WTC11 (cell line): ENCODE measurements at regions not wholly inside any gene's neighbourhood (a gene's known extent, or its start where the extent isn't known, plus 50 kb on each side); places are given as distances from the start of the nearest gene placed in this dataset.

Source experiments
- ATF1 ChIP-seq: sonication (generic); formaldehyde crosslinking; IDR thresholded peaks from 2 replicates; pipeline ENCODE4 v1.8.1; 2023; ENCODE audit warnings: mild to moderate bottlenecking, moderate library complexity, missing genetic modification reagents
- CREM ChIP-seq: sonication (generic); formaldehyde crosslinking; IDR thresholded peaks from 2 replicates; pipeline ENCODE4 v1.8.1; 2022; ENCODE audit warnings: mild to moderate bottlenecking, missing genetic modification reagents, moderate library complexity
- CTCF ChIP-seq: fragments of 200-600 bp; IDR thresholded peaks from 2 replicates; pipeline ENCODE4 v1.8.0; 2022; ENCODE audit warnings: antibody characterized with exemption
- ELF4 ChIP-seq: sonication (generic); formaldehyde crosslinking; IDR thresholded peaks from 2 replicates; pipeline ENCODE4 v1.8.1; 2022; ENCODE audit warnings: low read depth, mild to moderate bottlenecking, moderate library complexity, missing genetic modification reagents
- ETV6 ChIP-seq: sonication (generic); formaldehyde crosslinking; IDR thresholded peaks from 2 replicates; pipeline ENCODE4 v1.8.1; 2022; ENCODE audit warnings: mild to moderate bottlenecking, missing genetic modification reagents
- SP1 ChIP-seq: sonication (generic); formaldehyde crosslinking; conservative IDR thresholded peaks from 2 replicates; pipeline ENCODE4 v1.8.1; 2022; ENCODE audit warnings: missing genetic modification reagents
- ZBTB21 ChIP-seq: sonication (generic); formaldehyde crosslinking; IDR thresholded peaks from 2 replicates; pipeline ENCODE4 v1.8.1; 2023; ENCODE audit warnings: mild to moderate bottlenecking, missing genetic modification reagents, borderline replicate concordance
- ZNF121 ChIP-seq: sonication (generic); formaldehyde crosslinking; IDR thresholded peaks from 2 replicates; pipeline ENCODE4 v1.8.0; 2023; ENCODE audit warnings: missing genetic modification reagents
- TF ChIP-seq, protein P1 (sequence below): sonication (generic); formaldehyde crosslinking; conservative IDR thresholded peaks from 2 replicates; pipeline ENCODE4 v1.8.1; 2022; ENCODE audit warnings: mild to moderate bottlenecking, missing genetic modification reagents

- TF ChIP-seq ELF4, result no peak
- no peak for TF ChIP-seq CTCF
- TF ChIP-seq ZNF121 (CRISPR knock-in tag), result no peak
- no peak for TF ChIP-seq ATF1
- no peak for TF ChIP-seq ZBTB21 (CRISPR knock-in tag)
- TF ChIP-seq ETV6 (CRISPR knock-in tag), result no peak
- no peak for TF ChIP-seq CREM (CRISPR knock-in tag)
- TF ChIP-seq, protein P1, sequence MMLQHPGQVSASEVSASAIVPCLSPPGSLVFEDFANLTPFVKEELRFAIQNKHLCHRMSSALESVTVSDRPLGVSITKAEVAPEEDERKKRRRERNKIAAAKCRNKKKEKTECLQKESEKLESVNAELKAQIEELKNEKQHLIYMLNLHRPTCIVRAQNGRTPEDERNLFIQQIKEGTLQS (CRISPR knock-in tag), result no peak
- TF ChIP-seq SP1 (CRISPR knock-in tag), result no peak
Measured at GRCh38 chrX:75655627-75656026, 129.4 kb downstream of the MAGEE2 start.
